Memory B cell (primary cell): ENCODE measurements at regions not wholly inside any gene's neighbourhood (a gene's known extent, or its start where the extent isn't known, plus 50 kb on each side); places are given as distances from the start of the nearest gene placed in this dataset.

Source experiments
- ATAC-seq: fragments of 150-1000 bp; cut with Tn5 transposase; 2 replicates; pipeline ENCODE4 v1.10.0; 2021; ENCODE audit warnings: low read depth, mild to moderate bottlenecking, moderate library complexity
- DNase-seq, 2 donors: peaks; one replicate each; pipeline ENCODE4 v3.0.0; 2022; ENCODE audit warnings: low spot score in 2 of 2
- H3K27ac Mint-ChIP-seq: one replicate; pipeline ENCODE4 v1.8.0; 2022; ENCODE audit warnings: mild to moderate bottlenecking, moderate library complexity, mixed read lengths
- H3K27me3 Mint-ChIP-seq: one replicate; pipeline ENCODE4 v1.8.0; 2022; ENCODE audit warnings: mixed read lengths
- H3K36me3 Mint-ChIP-seq: one replicate; pipeline ENCODE4 v1.8.0; 2022; ENCODE audit warnings: mild to moderate bottlenecking, mixed read lengths
- H3K4me1 Mint-ChIP-seq: one replicate; pipeline ENCODE4 v1.8.0; 2022; ENCODE audit warnings: mixed read lengths
- H3K4me3 Mint-ChIP-seq: one replicate; pipeline ENCODE4 v1.8.0; 2022; ENCODE audit warnings: mild to moderate bottlenecking, moderate library complexity, mixed read lengths
- H3K9me3 Mint-ChIP-seq: one replicate; pipeline ENCODE4 v1.8.0; 2022; ENCODE audit warnings: mixed read lengths

DNA sequence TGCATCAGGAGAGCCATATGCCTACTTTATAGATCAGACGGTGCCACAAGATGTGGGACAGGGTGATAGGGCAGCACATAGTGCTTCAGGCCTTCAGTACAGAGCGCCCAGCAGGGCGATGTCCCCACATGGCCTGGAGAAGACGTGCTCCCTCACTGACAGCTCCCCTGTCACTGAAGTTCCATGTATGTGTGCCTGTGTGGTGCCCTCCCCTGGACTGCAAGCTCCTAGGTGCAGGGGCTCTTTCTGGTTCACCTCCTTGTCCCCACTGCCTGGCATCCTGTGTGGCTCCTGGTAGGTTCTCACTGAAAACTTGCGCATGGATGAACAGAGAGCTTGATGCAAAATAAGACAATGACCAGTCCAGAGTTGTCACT is 233.1 kb downstream of the GADD45G start:
- H3K4me1 Mint-ChIP-seq: no peaks in the 10 kb centered on the region

GRCh38 chr9:89838621-89839020 is 233.8 kb downstream of the GADD45G start:
- no peaks in the 10 kb centered on the region for H3K36me3 Mint-ChIP-seq

More for the DNA sequence above, 233.1 kb downstream of the GADD45G start:
- H3K9me3 Mint-ChIP-seq: peaks cover 2% of the 10 kb centered on the region
- no peaks in the 10 kb centered on the region for H3K36me3 Mint-ChIP-seq
- DNase-seq (no peak), ATAC-seq (no peak)
- no peak overlapping the region for H3K4me3 Mint-ChIP-seq
- H3K27ac Mint-ChIP-seq: no peak overlapping the region
- H3K27me3 Mint-ChIP-seq: peaks cover 5% of the 10 kb centered on the region

GRCh38 chr9:89839449-89839848 is 234.6 kb downstream of the GADD45G start:
- peaks cover 5% of the 10 kb centered on the region for H3K27me3 Mint-ChIP-seq
- no peak overlapping the region for H3K27ac Mint-ChIP-seq
- H3K36me3 Mint-ChIP-seq: no peaks in the 10 kb centered on the region
- DNase-seq (no peak), ATAC-seq (no peak)
- no peak overlapping the region for H3K4me3 Mint-ChIP-seq
- no peaks in the 10 kb centered on the region for H3K4me1 Mint-ChIP-seq
- no peaks in the 10 kb centered on the region for H3K9me3 Mint-ChIP-seq

More at GRCh38 chr9:89838621-89839020, 233.8 kb downstream of the GADD45G start:
- Mint-ChIP-seq H3K4me1 (no peaks in the 10 kb centered on the region), H3K27ac (no peak overlapping the region), H3K4me3 (no peak overlapping the region), H3K9me3 (no peaks in the 10 kb centered on the region), H3K27me3 (peaks cover 5% of the 10 kb centered on the region)
- ATAC-seq (no peak), DNase-seq (no peak)

- H3K27me3 Mint-ChIP-seq: peaks cover 5% of the 10 kb centered on the region
- H3K9me3 Mint-ChIP-seq: no peaks in the 10 kb centered on the region
- no peaks in the 10 kb centered on the region for H3K36me3 Mint-ChIP-seq
- H3K27ac Mint-ChIP-seq: no peak overlapping the region
- DNase-seq: no peak
- no peak for ATAC-seq
- H3K4me3 Mint-ChIP-seq: no peak overlapping the region
- H3K4me1 Mint-ChIP-seq: no peaks in the 10 kb centered on the region
Observed at GRCh38 chr9:89839952-89840351, 235.1 kb downstream of the GADD45G start.

- Mint-ChIP-seq H3K36me3 (no peaks in the 10 kb centered on the region), H3K27ac (no peak overlapping the region), H3K27me3 (peaks cover 8% of the 10 kb centered on the region), H3K4me1 (no peaks in the 10 kb centered on the region), H3K4me3 (no peak overlapping the region), H3K9me3 (no peaks in the 10 kb centered on the region)
- no peak for ATAC-seq
- DNase-seq: no peak
Observed at GRCh38 chr9:89841456-89841855, 236.6 kb downstream of the GADD45G start.

DNA sequence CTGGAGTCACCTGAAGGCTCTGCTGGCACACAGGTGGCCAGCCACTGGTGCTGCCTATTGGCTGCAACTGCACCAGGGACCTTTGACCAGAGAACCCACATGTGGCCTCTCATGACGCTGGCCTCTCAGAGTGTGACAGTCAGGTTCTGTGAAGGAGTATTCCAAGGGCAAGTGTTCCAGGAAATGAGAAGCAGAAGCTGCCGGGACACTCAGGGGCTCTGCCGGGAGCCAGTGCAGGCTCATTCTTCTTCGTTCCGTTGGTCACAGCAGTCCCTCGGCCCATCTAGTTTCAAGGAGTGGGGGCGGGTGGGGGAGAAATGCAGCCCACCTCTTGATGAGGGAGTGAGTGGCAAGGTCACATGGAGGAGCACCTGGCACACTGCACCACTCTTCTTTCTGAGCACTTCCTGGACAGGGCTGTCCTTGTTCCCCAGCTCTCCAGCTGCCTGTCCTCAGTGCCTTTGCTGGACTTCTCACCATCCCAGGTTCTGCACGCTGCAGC is 237.5 kb downstream of the GADD45G start:
- no peak overlapping the region for H3K4me3 Mint-ChIP-seq
- DNase-seq: no peak
- no peaks in the 10 kb centered on the region for H3K36me3 Mint-ChIP-seq
- H3K9me3 Mint-ChIP-seq: no peaks in the 10 kb centered on the region
- no peak overlapping the region for H3K27ac Mint-ChIP-seq
- no peak for ATAC-seq
- H3K4me1 Mint-ChIP-seq: no peaks in the 10 kb centered on the region
- H3K27me3 Mint-ChIP-seq: peaks cover 8% of the 10 kb centered on the region

- Mint-ChIP-seq H3K36me3 (no peaks in the 10 kb centered on the region), H3K9me3 (no peaks in the 10 kb centered on the region), H3K4me3 (no peak overlapping the region), H3K27me3 (peaks cover 8% of the 10 kb centered on the region), H3K27ac (no peak overlapping the region), H3K4me1 (no peaks in the 10 kb centered on the region)
- DNase-seq (no peak), ATAC-seq (no peak)
Observed at GRCh38 chr9:89843074-89843473, 238.3 kb downstream of the GADD45G start.

DNA sequence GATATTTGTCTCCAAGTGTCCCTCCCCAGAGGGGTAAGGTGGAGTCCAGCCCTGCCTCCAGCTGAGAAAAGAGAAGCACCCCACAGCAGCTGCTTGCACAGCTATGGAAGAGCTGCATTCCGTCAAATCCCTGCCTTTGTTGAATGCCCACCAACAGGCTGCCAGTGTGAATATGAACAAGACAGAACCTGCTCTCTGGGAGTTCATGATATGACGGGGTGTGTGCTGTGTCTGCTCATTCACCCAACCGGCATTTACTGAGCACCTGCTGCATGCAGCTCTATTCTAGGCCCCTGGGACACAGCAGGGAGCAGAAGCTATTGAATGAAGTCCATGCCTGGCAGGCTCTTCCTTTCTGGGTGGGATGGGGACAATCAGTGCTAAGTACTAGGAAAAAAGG is 238.8 kb downstream of the GADD45G start:
- Mint-ChIP-seq H3K4me3 (no peak overlapping the region), H3K4me1 (no peaks in the 10 kb centered on the region), H3K36me3 (no peaks in the 10 kb centered on the region), H3K27ac (no peak overlapping the region), H3K27me3 (peaks cover 11% of the 10 kb centered on the region), H3K9me3 (no peaks in the 10 kb centered on the region)
- DNase-seq (no peak), ATAC-seq (no peak)

GRCh38 chr9:89844075-89844474 is 239.3 kb downstream of the GADD45G start:
- no peaks in the 10 kb centered on the region for H3K9me3 Mint-ChIP-seq
- H3K36me3 Mint-ChIP-seq: no peaks in the 10 kb centered on the region
- H3K4me3 Mint-ChIP-seq: no peak overlapping the region
- peaks cover 13% of the 10 kb centered on the region for H3K27me3 Mint-ChIP-seq
- no peak overlapping the region for H3K27ac Mint-ChIP-seq
- ATAC-seq: no peak
- DNase-seq: no peak
- H3K4me1 Mint-ChIP-seq: peaks cover 2% of the 10 kb centered on the region

GRCh38 chr9:89844535-89844934 is 239.7 kb downstream of the GADD45G start:
- H3K27ac Mint-ChIP-seq: no peak overlapping the region
- no peak for ATAC-seq
- no peaks in the 10 kb centered on the region for H3K36me3 Mint-ChIP-seq
- no peak overlapping the region for H3K4me3 Mint-ChIP-seq
- peaks cover 15% of the 10 kb centered on the region for H3K27me3 Mint-ChIP-seq
- H3K9me3 Mint-ChIP-seq: no peaks in the 10 kb centered on the region
- peaks cover 3% of the 10 kb centered on the region for H3K4me1 Mint-ChIP-seq
- DNase-seq: no peak

- Mint-ChIP-seq H3K9me3 (no peaks in the 10 kb centered on the region), H3K36me3 (no peaks in the 10 kb centered on the region), H3K27me3 (peaks cover 15% of the 10 kb centered on the region), H3K4me3 (no peak overlapping the region), H3K4me1 (peaks cover 3% of the 10 kb centered on the region), H3K27ac (no peak overlapping the region)
- ATAC-seq (no peak), DNase-seq (no peak)
Observed at GRCh38 chr9:89845321-89845720, 240.5 kb downstream of the GADD45G start.

GRCh38 chr9:89845862-89846261 is 241.1 kb downstream of the GADD45G start:
- no peaks in the 10 kb centered on the region for H3K36me3 Mint-ChIP-seq
- no peak for ATAC-seq

DNA sequence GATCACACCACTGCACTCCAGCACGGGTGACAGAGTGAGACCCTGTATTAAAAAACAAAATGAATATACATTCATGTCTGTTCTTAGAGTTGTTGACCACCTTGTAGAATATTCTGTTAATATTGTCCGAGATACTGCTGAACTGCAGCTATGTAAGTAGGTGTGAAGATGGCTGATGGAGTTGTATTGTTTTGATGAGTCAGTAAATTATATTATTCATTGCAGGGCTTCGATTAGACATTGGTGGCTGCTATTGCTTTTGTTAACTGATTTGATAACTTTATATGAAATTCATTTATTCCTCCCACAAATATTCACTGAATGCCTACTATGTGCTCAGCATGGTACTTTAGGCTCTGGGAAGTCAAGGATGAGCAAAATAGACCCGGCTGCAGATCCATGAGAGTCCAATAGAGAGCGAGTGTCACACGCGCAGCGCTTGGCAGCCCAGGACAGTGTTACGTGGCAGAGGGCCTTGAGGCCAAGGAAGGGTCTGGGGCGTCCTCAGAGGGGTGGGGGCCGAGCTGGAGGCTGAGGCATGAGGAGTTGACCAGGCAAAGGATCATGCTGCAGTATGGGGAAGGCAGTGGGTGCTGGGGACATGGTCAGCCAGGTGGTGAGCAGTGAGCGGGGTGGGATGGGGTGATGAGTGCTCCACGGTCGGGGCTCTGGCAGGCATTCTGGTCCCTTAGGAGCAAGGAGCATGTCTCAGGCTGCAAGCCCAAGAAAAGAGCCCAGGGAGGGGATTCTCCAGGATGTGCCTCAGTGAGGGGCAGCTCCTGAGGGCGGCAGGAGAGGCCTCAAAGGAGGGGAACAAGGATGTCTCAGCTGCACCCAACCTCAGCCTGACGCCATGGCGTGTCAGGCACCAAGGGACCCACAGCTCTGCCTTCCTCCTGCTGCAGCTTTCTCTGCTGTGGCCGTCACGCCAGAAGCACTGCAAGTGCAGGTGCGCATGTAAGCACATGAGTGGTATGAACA is 243.5 kb downstream of the GADD45G start:
- Mint-ChIP-seq H3K27ac (no peak overlapping the region), H3K27me3 (peaks cover 14% of the 10 kb centered on the region), H3K4me1 (peaks cover 3% of the 10 kb centered on the region), H3K4me3 (no peak overlapping the region), H3K36me3 (no peaks in the 10 kb centered on the region), H3K9me3 (no peaks in the 10 kb centered on the region)
- DNase-seq (no peak), ATAC-seq (no peak)

More at GRCh38 chr9:89845862-89846261, 241.1 kb downstream of the GADD45G start:
- H3K4me1 Mint-ChIP-seq: peaks cover 3% of the 10 kb centered on the region
- no peak for DNase-seq
- no peak overlapping the region for H3K4me3 Mint-ChIP-seq
- H3K9me3 Mint-ChIP-seq: no peaks in the 10 kb centered on the region
- H3K27ac Mint-ChIP-seq: no peak overlapping the region
- H3K27me3 Mint-ChIP-seq: peaks cover 15% of the 10 kb centered on the region

DNA sequence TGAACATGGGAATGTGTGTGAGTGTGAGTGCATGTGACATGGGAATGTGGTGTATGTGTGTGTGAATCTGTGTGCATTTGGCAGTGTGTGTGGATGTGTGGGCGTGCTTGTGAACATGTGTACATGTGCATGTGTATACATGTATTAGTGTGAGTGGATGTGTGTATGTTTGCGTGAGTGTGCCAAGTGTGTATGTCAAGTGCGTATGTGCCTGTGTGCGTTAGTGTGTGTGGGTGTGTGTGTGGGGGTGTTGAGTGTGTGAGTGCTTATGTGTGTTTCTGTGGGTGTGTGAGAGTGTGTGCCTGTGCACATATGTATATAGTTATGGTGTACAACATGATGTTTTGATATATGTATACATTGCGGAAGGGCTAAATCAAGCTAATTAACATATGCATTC is 244.3 kb downstream of the GADD45G start:
- Mint-ChIP-seq H3K4me3 (no peak overlapping the region), H3K4me1 (peaks cover 3% of the 10 kb centered on the region), H3K9me3 (no peaks in the 10 kb centered on the region), H3K27ac (no peak overlapping the region), H3K36me3 (no peaks in the 10 kb centered on the region), H3K27me3 (peaks cover 15% of the 10 kb centered on the region)
- ATAC-seq (no peak), DNase-seq (no peak)
